H1 (cell line): ENCODE measurements at regions not wholly inside any gene's neighbourhood (a gene's known extent, or its start where the extent isn't known, plus 50 kb on each side); places are given as distances from the start of the nearest gene placed in this dataset.

Source experiments
- CEBPB ChIP-seq: IDR thresholded peaks from 2 replicates; pipeline ENCODE4 v1.6.1; 2012; ENCODE audit warnings: low read depth, low read length
- CHD1 ChIP-seq: IDR thresholded peaks from 2 replicates; pipeline ENCODE4 v1.6.1; 2012; ENCODE audit warnings: low read depth, low read length, improper control_type of control experiment
- JUN ChIP-seq: IDR thresholded peaks from 2 replicates; pipeline ENCODE4 v1.6.1; 2011; ENCODE audit warnings: low read depth, mild to moderate bottlenecking, improper control_type of control experiment, low read length
- KDM4A ChIP-seq: IDR thresholded peaks from one replicate; pipeline ENCODE4 v1.7.1; 2012; ENCODE audit warnings: low read depth, mild to moderate bottlenecking, moderate library complexity, low read length, inconsistent platforms; ENCODE audit not compliant: severe bottlenecking
- MAFK ChIP-seq: IDR thresholded peaks from 2 replicates; pipeline ENCODE4 v1.6.1; 2012; ENCODE audit warnings: low read depth, mild to moderate bottlenecking, improper control_type of control experiment, low read length
- NANOG ChIP-seq: IDR thresholded peaks from 2 replicates; pipeline ENCODE4 v1.6.1; 2011; ENCODE audit warnings: low read length, low read depth, mild to moderate bottlenecking, inconsistent platforms; ENCODE audit not compliant: insufficient read depth, poor library complexity, severe bottlenecking
- RBBP5 ChIP-seq: IDR thresholded peaks from 2 replicates; pipeline ENCODE4 v1.7.1; 2012; ENCODE audit warnings: low read depth, mild to moderate bottlenecking, inconsistent platforms, low read length, moderate library complexity, borderline replicate concordance

DNA sequence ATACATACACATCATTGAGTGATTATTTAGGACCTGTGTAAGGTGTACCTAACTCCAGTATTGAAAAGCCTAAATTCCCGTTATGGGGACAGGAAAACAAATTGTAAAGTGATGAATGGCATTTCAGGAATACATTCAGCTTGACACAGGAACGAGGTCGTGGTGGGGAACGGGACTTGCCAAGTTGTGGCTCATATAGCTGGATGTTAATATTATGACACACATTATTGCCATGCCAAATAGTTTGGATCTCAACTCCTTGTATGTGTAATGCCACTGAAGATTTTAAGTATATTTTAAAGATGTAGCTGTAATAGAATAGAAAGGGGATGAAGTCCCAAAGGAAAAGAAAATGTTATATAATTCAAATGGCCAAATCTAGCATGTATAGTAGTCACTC lies 227.2 kb upstream of the GOLIM4 start (continued):
- TF ChIP-seq CEBPB: no peak
- no peak for TF ChIP-seq RBBP5
- TF ChIP-seq NANOG: no peak
- no peak for TF ChIP-seq JUN
- no peak for TF ChIP-seq KDM4A
- TF ChIP-seq MAFK: no peak
- no peak for TF ChIP-seq CHD1
